Smooth muscle cell (in vitro differentiated cells): ENCODE measurements at regions not wholly inside any gene's neighbourhood (a gene's known extent, or its start where the extent isn't known, plus 50 kb on each side); places are given as distances from the start of the nearest gene placed in this dataset.
"Not testable (repeated sequence)": the region's sequence is repeated elsewhere in the genome, so short reads cannot be mapped to it uniquely, and the experiment has no call there.

ENCODE experiments used
- DNase-seq: peaks from one replicate; lab custom pipeline; 2025; ENCODE audit not compliant: unreplicated experiment; lab: John Stamatoyannopoulos, UW
- H2AFZ ChIP-seq: fragments of 200-600 bp; sonication (generic); 2 replicates; pipeline ENCODE4 v1.6.0; 2016; ENCODE audit warnings: antibody characterized with exemption, low read depth, mild to moderate bottlenecking
- H3F3A ChIP-seq: fragments of 200-600 bp; sonication (generic); 2 replicates; pipeline ENCODE4 v1.6.0; 2017; ENCODE audit warnings: antibody characterized with exemption, low read depth
- H3K27ac ChIP-seq: fragments of 200-600 bp; sonication (generic); 2 replicates; pipeline ENCODE4 v1.5.1; 2016; ENCODE audit warnings: low read depth, mild to moderate bottlenecking
- H3K27me3 ChIP-seq: fragments of 200-600 bp; sonication (generic); 2 replicates; pipeline ENCODE4 v1.6.1; 2016; ENCODE audit warnings: low read depth, mild to moderate bottlenecking
- H3K36me3 ChIP-seq: fragments of 200-600 bp; sonication (generic); 2 replicates; pipeline ENCODE4 v1.5.1; 2016; ENCODE audit warnings: low read depth
- H3K4me1 ChIP-seq: fragments of 200-600 bp; sonication (generic); 2 replicates; pipeline ENCODE4 v1.5.1; 2016; ENCODE audit warnings: low read depth
- H3K4me2 ChIP-seq: fragments of 200-600 bp; sonication (generic); 2 replicates; pipeline ENCODE4 v1.6.0; 2016; ENCODE audit warnings: mild to moderate bottlenecking
- H3K4me3 ChIP-seq: fragments of 200-600 bp; sonication (generic); 2 replicates; pipeline ENCODE4 v1.5.1; 2016; ENCODE audit warnings: mild to moderate bottlenecking
- H3K79me2 ChIP-seq: fragments of 200-600 bp; sonication (generic); 2 replicates; pipeline ENCODE4 v1.6.0; 2016; ENCODE audit warnings: low read depth, mild to moderate bottlenecking
- H3K9ac ChIP-seq: fragments of 200-600 bp; sonication (generic); 2 replicates; pipeline ENCODE4 v1.6.0; 2016; ENCODE audit warnings: low read depth
- H3K9me3 ChIP-seq: fragments of 200-600 bp; sonication (generic); replicated peaks from 2 replicates; pipeline ENCODE4 v1.5.1; 2016; ENCODE audit warnings: low read depth
- H4K20me1 ChIP-seq: fragments of 200-600 bp; sonication (generic); 2 replicates; pipeline ENCODE4 v1.6.0; 2016; ENCODE audit warnings: low read depth
- WGBS: methylation state at CpG from one replicate; pipeline ENCODE4 v1.1.7; 2016; ENCODE audit warnings: low lambda C conversion rate; 5-methylcytosine and 5-hydroxymethylcytosine counted together
- TF ChIP-seq, protein P1 (sequence below): fragments of 200-600 bp; sonication (generic); IDR thresholded peaks from 2 replicates; pipeline ENCODE4 v1.5.1; 2017; ENCODE audit warnings: borderline replicate concordance, mild to moderate bottlenecking, antibody characterized with exemption; ENCODE audit not compliant: insufficient read depth, poor library complexity, severe bottlenecking

DNA sequence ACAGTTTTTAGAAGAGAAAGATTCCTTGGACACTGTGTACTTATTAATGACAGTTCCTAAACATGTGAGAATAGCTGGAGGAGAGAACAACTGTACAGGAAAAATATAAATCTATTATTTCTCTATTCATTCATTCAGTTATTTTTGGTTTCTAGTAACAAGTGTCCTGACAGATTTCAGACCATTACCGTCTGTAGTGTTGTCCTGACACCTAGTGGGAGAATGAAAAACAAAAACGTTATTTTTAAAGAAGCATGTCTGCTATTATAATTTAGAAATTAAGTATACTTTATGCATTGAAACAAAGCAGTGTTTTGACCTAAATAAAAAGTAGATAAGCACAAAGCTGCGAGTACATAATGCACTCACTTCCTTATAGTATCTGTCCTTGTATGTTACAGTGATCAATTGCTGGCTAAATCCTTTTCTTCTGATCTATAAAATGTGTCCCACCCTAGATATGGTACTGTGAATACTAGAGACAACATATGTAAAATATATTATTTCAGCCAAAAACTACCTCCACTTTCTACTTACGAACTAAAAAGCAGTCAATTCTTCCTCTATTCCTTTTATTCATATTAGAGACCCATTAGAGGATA, 575.6 kb downstream of the ARL4A start:
- DNase-seq: no peak

DNA sequence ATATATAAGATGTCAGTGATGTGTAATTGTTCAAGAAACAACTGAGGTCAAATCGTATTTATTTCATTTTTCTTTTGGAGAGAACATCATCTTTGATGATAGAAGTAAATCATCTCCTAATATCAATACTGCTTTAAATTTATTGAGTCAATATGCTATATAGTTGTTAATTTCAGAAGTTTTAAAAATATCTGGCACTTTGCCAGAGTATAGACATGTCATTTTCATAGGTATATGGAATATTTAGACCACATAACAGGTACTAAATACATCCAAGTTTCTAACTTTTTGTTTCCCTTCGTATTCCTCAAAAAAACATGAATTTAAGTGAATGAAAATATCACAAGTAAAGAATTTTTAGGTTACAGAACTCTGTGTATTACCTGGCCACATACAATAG, 577.8 kb downstream of the ARL4A start:
- H3K9me3 ChIP-seq: no peaks in the 10 kb centered on the region
- no peaks in the 10 kb centered on the region for H3K79me2 ChIP-seq
- H3K36me3 ChIP-seq: no peaks in the 10 kb centered on the region
- 90% methylated on average over 2 of the region's 2 CpGs for WGBS
- no peak for DNase-seq
- no peak overlapping the region for H3K4me3 ChIP-seq
- no peak overlapping the region for H3K27ac ChIP-seq
- H3K4me2 ChIP-seq: no peak overlapping the region
- H3K4me1 ChIP-seq: no peaks in the 10 kb centered on the region
- no peak overlapping the region for H2AFZ ChIP-seq
- H3F3A ChIP-seq: no peaks in the 10 kb centered on the region
- no peaks in the 10 kb centered on the region for H4K20me1 ChIP-seq
- TF ChIP-seq, protein P1, sequence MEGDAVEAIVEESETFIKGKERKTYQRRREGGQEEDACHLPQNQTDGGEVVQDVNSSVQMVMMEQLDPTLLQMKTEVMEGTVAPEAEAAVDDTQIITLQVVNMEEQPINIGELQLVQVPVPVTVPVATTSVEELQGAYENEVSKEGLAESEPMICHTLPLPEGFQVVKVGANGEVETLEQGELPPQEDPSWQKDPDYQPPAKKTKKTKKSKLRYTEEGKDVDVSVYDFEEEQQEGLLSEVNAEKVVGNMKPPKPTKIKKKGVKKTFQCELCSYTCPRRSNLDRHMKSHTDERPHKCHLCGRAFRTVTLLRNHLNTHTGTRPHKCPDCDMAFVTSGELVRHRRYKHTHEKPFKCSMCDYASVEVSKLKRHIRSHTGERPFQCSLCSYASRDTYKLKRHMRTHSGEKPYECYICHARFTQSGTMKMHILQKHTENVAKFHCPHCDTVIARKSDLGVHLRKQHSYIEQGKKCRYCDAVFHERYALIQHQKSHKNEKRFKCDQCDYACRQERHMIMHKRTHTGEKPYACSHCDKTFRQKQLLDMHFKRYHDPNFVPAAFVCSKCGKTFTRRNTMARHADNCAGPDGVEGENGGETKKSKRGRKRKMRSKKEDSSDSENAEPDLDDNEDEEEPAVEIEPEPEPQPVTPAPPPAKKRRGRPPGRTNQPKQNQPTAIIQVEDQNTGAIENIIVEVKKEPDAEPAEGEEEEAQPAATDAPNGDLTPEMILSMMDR: no peak
- peaks cover 6% of the 10 kb centered on the region for H3K27me3 ChIP-seq
- no peak overlapping the region for H3K9ac ChIP-seq

More for the DNA sequence above, 575.6 kb downstream of the ARL4A start:
- WGBS: 7% methylated on average over 4 of the region's 4 CpGs
- H3K4me1 ChIP-seq: no peaks in the 10 kb centered on the region
- no peak overlapping the region for H3K4me3 ChIP-seq
- no peaks in the 10 kb centered on the region for H4K20me1 ChIP-seq
- TF ChIP-seq, protein P1: peak; percentile 77
- H3K9ac ChIP-seq: no peak overlapping the region
- no peak overlapping the region for H2AFZ ChIP-seq
- no peak overlapping the region for H3K4me2 ChIP-seq
- no peaks in the 10 kb centered on the region for H3F3A ChIP-seq
- H3K27me3 ChIP-seq: peaks cover 6% of the 10 kb centered on the region
- no peaks in the 10 kb centered on the region for H3K36me3 ChIP-seq
- H3K27ac ChIP-seq: no peak overlapping the region
- H3K79me2 ChIP-seq: no peaks in the 10 kb centered on the region
- no peaks in the 10 kb centered on the region for H3K9me3 ChIP-seq

DNA sequence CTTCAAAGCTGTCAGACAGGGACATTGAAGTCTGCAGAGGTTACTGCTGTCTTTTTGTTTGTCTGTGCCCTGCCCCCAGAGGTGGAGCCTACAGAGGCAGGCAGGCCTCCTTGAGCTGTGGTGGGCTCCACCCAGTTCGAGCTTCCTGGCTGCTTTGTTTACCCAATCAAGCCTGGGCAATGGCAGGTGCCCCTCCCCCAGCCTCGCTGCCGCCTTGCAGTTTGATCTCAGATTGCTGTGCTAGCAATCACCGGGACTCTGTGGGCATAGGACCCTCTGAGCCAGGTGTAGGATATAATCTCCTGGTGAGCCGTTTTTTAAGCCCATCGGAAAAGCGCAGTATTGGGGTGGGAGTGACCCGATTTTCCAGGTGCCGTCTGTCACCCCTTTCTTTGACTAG, 586.8 kb downstream of the ARL4A start:
- H3K27me3 ChIP-seq, H3K9me3 ChIP-seq, H3K27ac ChIP-seq, H4K20me1 ChIP-seq, H3K4me2 ChIP-seq, H3K36me3 ChIP-seq, H2AFZ ChIP-seq, H3K79me2 ChIP-seq, H3K4me1 ChIP-seq, H3K4me3 ChIP-seq, H3K9ac ChIP-seq, DNase-seq, H3F3A ChIP-seq: not testable (repeated sequence)
- WGBS: 92% methylated on average over 9 of the region's 9 CpGs

DNA sequence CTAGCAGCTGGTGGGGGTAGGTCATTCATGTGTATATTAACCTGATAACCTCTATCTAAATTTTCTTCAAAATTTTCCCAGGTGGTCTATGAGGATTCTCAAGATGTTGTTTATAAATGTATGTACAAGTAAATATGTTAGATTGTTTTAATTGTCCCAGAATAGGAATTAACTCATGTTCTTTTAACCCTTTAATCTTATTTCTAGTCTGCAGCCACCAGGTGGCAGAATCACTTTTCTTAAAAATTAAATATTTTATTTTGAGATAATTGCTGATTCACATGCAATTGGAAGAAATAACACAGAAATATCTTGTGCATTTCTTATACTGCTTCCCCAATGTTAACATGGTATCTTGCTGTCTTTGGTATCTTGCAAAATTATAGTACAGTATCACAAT, 589.5 kb downstream of the ARL4A start:
- H4K20me1 ChIP-seq: no peaks in the 10 kb centered on the region
- DNase-seq: no peak
- no peak overlapping the region for H3K27ac ChIP-seq
- H3K79me2 ChIP-seq: no peaks in the 10 kb centered on the region
- no peaks in the 10 kb centered on the region for H3K9me3 ChIP-seq
- H3K9ac ChIP-seq: no peak overlapping the region
- H3K4me3 ChIP-seq: no peak overlapping the region
- no peaks in the 10 kb centered on the region for H3K4me1 ChIP-seq
- H3K36me3 ChIP-seq: no peaks in the 10 kb centered on the region
- no peak overlapping the region for H2AFZ ChIP-seq
- H3K27me3 ChIP-seq: no peaks in the 10 kb centered on the region
- no peak overlapping the region for H3K4me2 ChIP-seq
- H3F3A ChIP-seq: no peaks in the 10 kb centered on the region
- TF ChIP-seq, protein P1: peak; percentile 72
